ENCODE measurements at regions not wholly inside any gene's neighbourhood (a gene's known extent, or its start where the extent isn't known, plus 50 kb on each side); places are given as distances from the start of the nearest gene placed in this dataset.
A peak's percentile ranks its signal among the peaks of the same experiment; 100 is the strongest.

DNA sequence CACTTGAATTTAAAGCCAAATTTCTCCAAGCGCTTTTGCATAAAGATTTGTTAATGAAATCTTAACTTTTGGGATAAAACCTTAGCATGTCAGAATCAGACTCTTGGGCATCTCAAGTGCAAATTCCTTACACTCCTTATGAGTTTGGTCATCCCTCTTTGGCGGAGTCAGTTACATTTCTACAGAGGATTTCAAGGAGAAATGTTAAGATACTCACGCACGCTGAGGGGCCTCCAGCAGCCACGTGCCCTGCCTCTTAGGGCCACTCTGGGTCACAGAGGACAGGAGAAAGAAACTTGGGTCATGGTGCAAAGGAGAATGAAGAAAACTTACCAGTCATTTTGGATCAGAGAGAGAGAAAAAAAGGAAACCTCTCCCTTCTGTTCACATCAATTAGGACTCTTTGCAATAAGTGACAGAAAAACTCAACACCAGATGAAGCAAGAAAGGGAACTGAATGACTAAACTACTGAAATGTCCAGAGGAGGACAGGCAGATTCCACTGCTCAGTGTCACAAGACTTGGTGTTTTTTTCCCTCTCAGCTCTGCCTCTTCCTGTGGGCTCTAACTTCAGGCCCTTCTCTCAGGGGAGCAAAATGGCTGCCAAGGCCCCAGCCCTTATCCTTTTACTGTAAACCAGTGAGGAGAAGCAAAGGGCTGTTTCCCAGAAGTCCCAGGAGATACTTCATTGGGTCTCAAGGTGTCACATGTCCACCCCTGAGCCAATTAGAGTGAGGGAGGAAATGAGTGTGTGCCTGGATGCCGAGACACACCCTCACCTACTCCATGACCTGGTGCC lies 63.3 kb upstream of the NFIL3 start:
- Histone ChIP-seq H3K27me3 (ENCODE audit: low read depth) (no peaks in the 10 kb centered on the region), H3K4me1 (no peaks in the 10 kb centered on the region), H3K36me3 (no peaks in the 10 kb centered on the region), H3K4me3 (no peak overlapping the region), H3K27ac (no peak overlapping the region), H3K9me3 (no peaks in the 10 kb centered on the region)
- TF ChIP-seq, protein P1, sequence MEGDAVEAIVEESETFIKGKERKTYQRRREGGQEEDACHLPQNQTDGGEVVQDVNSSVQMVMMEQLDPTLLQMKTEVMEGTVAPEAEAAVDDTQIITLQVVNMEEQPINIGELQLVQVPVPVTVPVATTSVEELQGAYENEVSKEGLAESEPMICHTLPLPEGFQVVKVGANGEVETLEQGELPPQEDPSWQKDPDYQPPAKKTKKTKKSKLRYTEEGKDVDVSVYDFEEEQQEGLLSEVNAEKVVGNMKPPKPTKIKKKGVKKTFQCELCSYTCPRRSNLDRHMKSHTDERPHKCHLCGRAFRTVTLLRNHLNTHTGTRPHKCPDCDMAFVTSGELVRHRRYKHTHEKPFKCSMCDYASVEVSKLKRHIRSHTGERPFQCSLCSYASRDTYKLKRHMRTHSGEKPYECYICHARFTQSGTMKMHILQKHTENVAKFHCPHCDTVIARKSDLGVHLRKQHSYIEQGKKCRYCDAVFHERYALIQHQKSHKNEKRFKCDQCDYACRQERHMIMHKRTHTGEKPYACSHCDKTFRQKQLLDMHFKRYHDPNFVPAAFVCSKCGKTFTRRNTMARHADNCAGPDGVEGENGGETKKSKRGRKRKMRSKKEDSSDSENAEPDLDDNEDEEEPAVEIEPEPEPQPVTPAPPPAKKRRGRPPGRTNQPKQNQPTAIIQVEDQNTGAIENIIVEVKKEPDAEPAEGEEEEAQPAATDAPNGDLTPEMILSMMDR (IDR thresholded peaks at IDR 0.05) = no peak
- no peak for DNase-seq
- peak; percentile 34 to 78 for ATAC-seq
- intact Hi-C loops (cut with DNase I) = no loop called here

- H3K9me3 ChIP-seq = no peaks in the 10 kb centered on the region
These were observed 61.4 kb upstream of the NFIL3 start for GRCh38 chr9:91485006-91485405.

GRCh38 chr9:91483835-91484234 lies 60.2 kb upstream of the NFIL3 start:
- ATAC-seq (no peak), DNase-seq (no peak)

More at GRCh38 chr9:91485006-91485405, 61.4 kb upstream of the NFIL3 start:
- Histone ChIP-seq H3K27ac (no peak overlapping the region), H3K27me3 (ENCODE audit: low read depth) (no peaks in the 10 kb centered on the region), H3K4me1 (no peaks in the 10 kb centered on the region), H3K36me3 (no peaks in the 10 kb centered on the region), H3K4me3 (no peak overlapping the region)
- DNase-seq (no peak), ATAC-seq (no peak)
- intact Hi-C loops (cut with DNase I) = no loop called here
- TF ChIP-seq, protein P1 (IDR thresholded peaks at IDR 0.05) = no peak

GRCh38 chr9:91483189-91483691 lies 59.6 kb upstream of the NFIL3 start:
- ATAC-seq = peak; percentile 60 to 69
- H3K36me3 ChIP-seq = no peaks in the 10 kb centered on the region
- H3K4me3 ChIP-seq = no peak overlapping the region
- intact Hi-C loops (cut with DNase I) = no loop called here
- H3K9me3 ChIP-seq = no peaks in the 10 kb centered on the region
- peaks cover 4% of the 10 kb centered on the region for H3K27me3 ChIP-seq (ENCODE audit: low read depth)
- no peak overlapping the region for H3K27ac ChIP-seq
- no peaks in the 10 kb centered on the region for H3K4me1 ChIP-seq
- TF ChIP-seq, protein P1 (IDR thresholded peaks at IDR 0.05) = no peak
- DNase-seq = no peak

More at GRCh38 chr9:91483835-91484234, 60.2 kb upstream of the NFIL3 start:
- Histone ChIP-seq H3K36me3 (no peaks in the 10 kb centered on the region), H3K4me3 (no peak overlapping the region), H3K9me3 (no peaks in the 10 kb centered on the region), H3K27me3 (ENCODE audit: low read depth) (peaks cover 4% of the 10 kb centered on the region), H3K4me1 (no peaks in the 10 kb centered on the region), H3K27ac (no peak overlapping the region)
- TF ChIP-seq, protein P1 (IDR thresholded peaks at IDR 0.05) = no peak
- intact Hi-C loops (cut with DNase I) = no loop called here

DNA sequence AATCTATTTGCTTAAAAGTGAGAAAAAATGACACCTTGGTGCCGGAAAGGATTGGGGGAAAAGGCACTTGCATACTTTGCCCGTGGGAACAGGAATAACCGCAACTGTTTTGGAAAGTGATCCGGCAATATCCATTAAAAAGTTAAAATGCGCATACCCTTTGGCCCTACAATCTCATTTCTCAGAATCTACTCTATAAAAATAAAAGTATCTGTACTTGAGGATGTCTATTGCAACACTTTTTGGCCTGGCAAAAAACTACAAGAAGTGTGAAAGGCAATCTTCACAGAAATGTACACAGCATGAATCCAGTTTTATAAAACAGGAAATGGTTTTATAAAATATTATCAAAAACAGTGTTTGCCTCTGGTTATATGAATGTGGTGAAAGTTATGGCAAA lies 58.3 kb upstream of the NFIL3 start:
- ATAC-seq = no peak
- Histone ChIP-seq H3K27me3 (ENCODE audit: low read depth) (peaks cover 4% of the 10 kb centered on the region), H3K27ac (no peak overlapping the region), H3K36me3 (no peaks in the 10 kb centered on the region), H3K9me3 (no peaks in the 10 kb centered on the region), H3K4me3 (no peak overlapping the region), H3K4me1 (no peaks in the 10 kb centered on the region)
- intact Hi-C loops (cut with DNase I) = no loop called here
- TF ChIP-seq, protein P1 (IDR thresholded peaks at IDR 0.05) = no peak
- DNase-seq = no peak
